ENCODE measurements at regions not wholly inside any gene's neighbourhood (a gene's known extent, or its start where the extent isn't known, plus 50 kb on each side); places are given as distances from the start of the nearest gene placed in this dataset.

MicroRNAs in the stretch of these regions (microRNA counts, 767-probe panel; counts per million panel counts)
- microRNA hsa-miR-146a-5p, result 723 counts per million, percentile 96 among the panel's probes with 10 or more counts
